Right cardiac atrium (tissue), 5 donors: ENCODE measurements at regions not wholly inside any gene's neighbourhood (a gene's known extent, or its start where the extent isn't known, plus 50 kb on each side); places are given as distances from the start of the nearest gene placed in this dataset.
"Not testable (repeated sequence)": the region's sequence is repeated elsewhere in the genome, so short reads cannot be mapped to it uniquely, and the experiment has no call there.

Experiments used
- ATAC-seq, 2 donors: fragments of 200-7000 bp; cut with Tn5 transposase; one replicate each; pipeline versions ENCODE4 v1.8.0 to v1.9.1; 2020; ENCODE audit warnings: moderate library complexity in 2 of 2, mild to moderate bottlenecking in 1 of 2
- DNase-seq, 3 donors: peaks; one replicate each; pipeline ENCODE4 v3.0.0-alpha.2; 2020
- H3K27ac ChIP-seq: one replicate; pipeline ENCODE4 v1.5.1; 2013; ENCODE audit warnings: mild to moderate bottlenecking, low read length, control low read depth, moderate library complexity
- H3K27me3 ChIP-seq: one replicate; pipeline ENCODE4 v1.6.1; 2013; ENCODE audit not compliant: control insufficient read depth, insufficient read depth
- H3K4me1 ChIP-seq: one replicate; pipeline ENCODE4 v1.6.1; 2013; ENCODE audit warnings: low read length; ENCODE audit not compliant: control insufficient read depth, insufficient read depth
- H3K4me3 ChIP-seq: one replicate; pipeline ENCODE4 v1.5.1; 2013; ENCODE audit warnings: low read length, control low read depth
- H3K9me3 ChIP-seq: one replicate; pipeline ENCODE4 v1.6.1; 2013; ENCODE audit warnings: low read length; ENCODE audit not compliant: control insufficient read depth
- WGBS: extraction: QIAGEN DNeasy Blood & Tissue Kit; methylation state at CpG from one replicate; pipeline ENCODE4 v1.1.7; 2013; 5-methylcytosine and 5-hydroxymethylcytosine counted together
- intact Hi-C, 4 donors: fragments of 100-400 bp; cut with DNase I; formaldehyde crosslinking; loops; one replicate each; pipeline versions ENCODE4 v1.11.0 to v1.14.0; 2022 to 2023
- donor health status: healthy with polysubstance abuse.
- donor health status: DM: no; HTN: yes; CAD: no.
- donor health status: DM: no; HTN: no; CAD: no.
- donor health status: DM: no; HTN: yes; CAD: no; lungs with severe emphysema.
- donor health status: DM: yes; HTN: yes; CAD: no.

DNA sequence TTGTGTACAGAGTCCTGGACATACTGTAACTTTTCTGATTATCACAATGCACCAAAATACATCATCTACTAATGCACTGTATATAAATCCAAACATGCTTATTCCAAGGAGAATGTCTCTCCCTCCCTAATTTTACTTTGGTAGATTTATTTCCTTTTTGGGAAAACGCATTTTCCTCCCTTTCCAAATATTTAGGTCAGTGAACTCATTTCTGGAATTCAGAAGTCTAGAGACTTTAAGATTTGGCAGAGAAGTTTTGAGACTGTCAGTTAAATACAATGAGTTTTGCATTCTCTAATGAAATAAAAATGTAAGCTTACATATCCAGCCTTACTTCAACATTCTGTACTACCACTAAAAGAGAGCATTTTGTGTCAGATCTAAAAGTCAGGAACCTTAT, 165.8 kb upstream of the EDNRB start:
- DNase-seq (no peak), ATAC-seq (no peak)
- no peak overlapping the region for H3K27ac ChIP-seq
- no peaks in the 10 kb centered on the region for H3K27me3 ChIP-seq
- 46% methylated on average over 1 of the region's 1 CpG for WGBS
- intact Hi-C loops: no loop called here
- H3K4me1 ChIP-seq: no peaks in the 10 kb centered on the region
- H3K4me3 ChIP-seq: no peak overlapping the region
- no peaks in the 10 kb centered on the region for H3K9me3 ChIP-seq

DNA sequence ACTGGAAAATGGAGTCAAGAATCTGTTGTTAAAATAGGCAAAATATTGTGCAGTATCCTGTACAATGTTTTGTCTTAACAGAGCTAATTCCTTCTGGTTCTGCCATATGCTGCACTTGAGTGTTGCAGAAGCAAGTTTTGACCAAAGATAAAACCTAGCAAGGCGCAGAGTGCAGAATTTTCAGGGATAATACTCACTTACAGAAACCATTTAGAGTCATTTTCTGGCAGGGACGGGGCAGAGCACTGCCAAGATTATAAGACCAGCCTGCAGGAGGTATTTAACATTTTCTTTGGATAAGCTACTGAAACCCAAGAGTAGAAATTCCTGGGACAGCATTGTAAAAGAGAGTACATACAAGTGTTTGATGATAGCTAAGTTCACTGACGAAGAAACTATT, 159.5 kb upstream of the EDNRB start:
- DNase-seq (peak in 1 of 3 donors; percentile 54), ATAC-seq (no peak)
- Histone ChIP-seq H3K27ac (no peak overlapping the region), H3K9me3 (no peaks in the 10 kb centered on the region), H3K4me3 (no peak overlapping the region), H3K4me1 (no peaks in the 10 kb centered on the region), H3K27me3 (no peaks in the 10 kb centered on the region)
- 74% methylated on average over 3 of the region's 3 CpGs for WGBS
- intact Hi-C loops: no loop called here

DNA sequence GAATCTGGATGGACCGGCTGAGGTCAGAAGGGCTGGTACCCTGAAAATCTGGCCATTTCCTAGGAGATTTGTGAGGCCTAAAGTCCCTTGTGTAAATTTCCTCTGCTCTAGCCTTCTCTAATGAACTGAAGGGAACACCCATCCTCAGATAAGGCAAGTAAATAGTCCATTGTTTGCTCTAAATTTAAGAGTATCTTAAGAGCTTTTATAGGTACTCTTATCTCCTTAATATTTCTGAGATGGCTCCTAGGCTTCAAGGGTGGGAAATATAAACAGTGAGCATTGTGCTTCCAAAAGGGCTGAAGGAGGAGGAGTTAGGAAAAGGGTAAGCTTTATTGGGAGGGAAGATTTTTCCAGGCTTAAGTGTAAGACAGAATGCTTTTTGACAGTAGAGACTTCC, 148.7 kb upstream of the EDNRB start:
- Histone ChIP-seq H3K4me1 (no peaks in the 10 kb centered on the region), H3K27me3 (no peaks in the 10 kb centered on the region), H3K4me3 (no peak overlapping the region), H3K9me3 (no peaks in the 10 kb centered on the region), H3K27ac (no peak overlapping the region)
- 84% methylated on average over 1 of the region's 1 CpG for WGBS
- intact Hi-C loops: no loop called here
- no peak for DNase-seq
- peak; percentile 57 to 96 for ATAC-seq

DNA sequence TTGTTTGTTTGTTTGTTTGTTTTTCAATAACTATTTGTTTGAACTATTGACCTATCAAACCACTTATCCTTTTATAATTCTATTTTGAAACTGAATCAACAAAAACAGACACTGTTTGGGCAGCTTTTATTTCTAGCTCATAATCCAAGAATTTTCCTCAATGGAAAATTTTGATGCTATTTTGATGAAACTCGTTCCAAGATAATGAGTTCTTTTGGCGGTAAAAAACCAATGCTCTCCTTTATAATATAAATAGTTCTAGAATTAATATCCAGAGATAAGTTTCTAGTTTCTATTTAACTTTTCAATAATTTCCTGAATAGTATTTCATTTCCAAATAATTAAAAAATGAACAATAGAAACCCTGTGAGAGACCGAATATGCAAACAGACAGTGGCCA, 146.5 kb upstream of the EDNRB start:
- no peaks in the 10 kb centered on the region for H3K9me3 ChIP-seq
- H3K4me3 ChIP-seq: no peak overlapping the region
- DNase-seq (no peak), ATAC-seq (no peak)
- WGBS: 54% methylated on average over 3 of the region's 3 CpGs
- no peaks in the 10 kb centered on the region for H3K4me1 ChIP-seq
- H3K27ac ChIP-seq: no peak overlapping the region
- H3K27me3 ChIP-seq: no peaks in the 10 kb centered on the region
- intact Hi-C loops: no loop called here

DNA sequence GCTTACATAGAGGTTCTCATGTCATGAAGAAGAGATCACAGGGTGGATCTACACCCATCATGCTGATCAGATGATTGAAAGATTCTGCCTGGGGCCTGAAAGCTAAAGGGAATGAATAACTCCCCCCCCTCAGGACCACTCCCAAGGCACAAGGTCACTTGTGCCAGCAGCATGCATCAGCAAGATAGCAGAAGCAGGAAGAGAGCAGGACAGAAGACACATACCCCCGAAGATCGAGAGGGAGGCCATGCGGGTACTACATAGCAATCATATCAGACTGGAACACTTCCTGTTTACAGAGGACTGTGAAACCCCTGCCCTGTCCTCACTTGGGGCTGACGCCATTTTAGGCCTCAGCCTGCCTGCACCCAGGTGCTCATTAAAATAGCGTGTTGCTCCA, 143.2 kb upstream of the EDNRB start:
- H3K27me3 ChIP-seq: no peaks in the 10 kb centered on the region
- no peak overlapping the region for H3K27ac ChIP-seq
- no peak overlapping the region for H3K4me3 ChIP-seq
- no peak for DNase-seq
- no peak for ATAC-seq
- intact Hi-C loops: no loop called here
- 84% methylated on average over 5 of the region's 5 CpGs for WGBS
- no peaks in the 10 kb centered on the region for H3K9me3 ChIP-seq
- H3K4me1 ChIP-seq: no peaks in the 10 kb centered on the region

DNA sequence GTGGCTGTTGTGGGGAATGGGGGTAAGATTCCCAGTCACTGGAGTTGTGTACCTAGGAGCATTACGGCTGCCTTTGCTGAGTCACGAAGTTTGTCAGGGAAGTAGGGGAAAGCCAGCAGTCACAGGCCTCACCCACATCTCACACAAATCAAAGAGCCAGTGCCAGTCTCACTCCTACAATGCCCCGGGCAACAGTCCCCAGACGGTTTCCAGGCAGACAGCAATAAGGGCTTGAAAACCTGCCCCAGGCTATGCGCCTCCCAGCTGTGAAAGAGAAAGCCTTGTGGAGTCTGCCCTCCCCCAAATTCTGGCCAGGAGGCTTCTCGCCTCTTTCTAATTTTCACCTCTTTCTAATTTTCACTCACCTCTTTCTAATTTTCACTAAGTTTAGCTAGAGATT, 142.3 kb upstream of the EDNRB start:
- whole genome bisulfite sequencing: 93% methylated on average over 6 of the region's 6 CpGs
- Histone ChIP-seq H3K9me3 (no peaks in the 10 kb centered on the region), H3K27me3 (no peaks in the 10 kb centered on the region), H3K4me3 (no peak overlapping the region), H3K4me1 (no peaks in the 10 kb centered on the region), H3K27ac (no peak overlapping the region)
- intact Hi-C loops: no loop called here
- no peak for DNase-seq
- ATAC-seq: no peak

DNA sequence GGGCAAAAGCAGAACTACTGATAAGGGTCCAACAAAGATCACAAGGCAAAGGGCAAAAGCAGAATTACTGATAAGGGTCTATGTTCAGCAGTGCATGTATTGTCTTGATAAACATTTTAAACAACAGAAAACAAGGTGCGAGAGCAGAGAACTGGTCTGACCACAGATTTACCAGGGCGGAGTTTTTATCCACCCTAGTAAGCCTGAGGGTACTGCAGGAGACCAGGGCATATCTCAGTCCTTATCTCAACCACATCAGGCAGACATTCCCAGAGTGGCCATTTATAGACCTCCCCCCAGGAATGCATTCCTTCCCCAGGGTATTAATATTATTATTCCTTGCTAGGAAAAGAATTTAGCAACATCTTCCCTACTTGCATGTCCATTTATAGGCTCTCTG, 138.2 kb upstream of the EDNRB start:
- H3K27me3 ChIP-seq, DNase-seq, H3K9me3 ChIP-seq, ATAC-seq, H3K4me3 ChIP-seq, intact Hi-C loops, H3K27ac ChIP-seq, H3K4me1 ChIP-seq: not testable (repeated sequence)
- 94% methylated on average over 2 of the region's 2 CpGs for WGBS

DNA sequence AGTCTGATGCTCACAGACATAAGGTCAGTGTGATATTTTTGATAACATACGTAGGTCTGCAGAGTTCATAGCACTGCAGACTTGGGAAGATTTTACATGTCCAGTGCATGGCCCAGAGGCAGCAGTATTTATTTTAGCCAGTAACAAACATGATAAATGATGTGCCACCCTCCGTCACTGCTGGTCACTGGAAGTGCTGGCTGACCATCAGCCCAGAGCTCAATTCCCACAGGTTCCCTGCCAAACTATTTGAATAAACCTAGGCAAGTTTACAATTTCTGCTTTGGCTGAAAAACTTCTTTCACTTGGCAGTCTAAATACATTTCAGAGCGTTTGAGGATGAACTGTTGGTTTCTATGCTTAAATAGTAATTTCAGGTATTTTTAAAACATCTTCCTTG, 135.5 kb upstream of the EDNRB start:
- Histone ChIP-seq H3K27ac (no peak overlapping the region), H3K4me1 (no peaks in the 10 kb centered on the region), H3K27me3 (no peaks in the 10 kb centered on the region), H3K9me3 (no peaks in the 10 kb centered on the region), H3K4me3 (no peak overlapping the region)
- 43% methylated on average over 3 of the region's 3 CpGs for WGBS
- peak; percentile 62 to 80 for ATAC-seq
- intact Hi-C loops: no loop called here
- DNase-seq: peak; percentile 24 to 76 (median 52)

DNA sequence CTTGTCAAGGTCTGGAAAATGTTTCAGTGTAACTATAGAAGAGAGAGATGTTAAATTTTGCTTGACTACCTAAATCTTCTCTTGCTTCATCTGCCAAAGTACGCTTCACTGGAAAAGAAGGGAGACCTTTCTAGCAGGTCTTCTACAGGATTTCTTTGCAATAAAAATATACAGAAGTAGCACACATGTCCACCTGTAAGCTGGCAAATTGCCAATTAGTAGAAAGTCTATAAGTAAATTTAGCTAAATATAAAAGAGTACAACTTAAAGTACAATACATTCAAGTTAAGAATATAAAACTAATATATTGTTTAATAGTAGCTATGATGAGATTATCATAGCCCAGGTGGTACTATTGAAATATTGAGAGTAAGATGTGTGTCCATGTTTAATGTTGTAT, 128.5 kb upstream of the EDNRB start:
- no peak for DNase-seq
- Histone ChIP-seq H3K9me3 (no peaks in the 10 kb centered on the region), H3K27me3 (no peaks in the 10 kb centered on the region), H3K4me1 (no peaks in the 10 kb centered on the region), H3K4me3 (no peak overlapping the region), H3K27ac (no peak overlapping the region)
- no peak for ATAC-seq
- 96% methylated on average over 1 of the region's 1 CpG for WGBS
- intact Hi-C loops: no loop called here

DNA sequence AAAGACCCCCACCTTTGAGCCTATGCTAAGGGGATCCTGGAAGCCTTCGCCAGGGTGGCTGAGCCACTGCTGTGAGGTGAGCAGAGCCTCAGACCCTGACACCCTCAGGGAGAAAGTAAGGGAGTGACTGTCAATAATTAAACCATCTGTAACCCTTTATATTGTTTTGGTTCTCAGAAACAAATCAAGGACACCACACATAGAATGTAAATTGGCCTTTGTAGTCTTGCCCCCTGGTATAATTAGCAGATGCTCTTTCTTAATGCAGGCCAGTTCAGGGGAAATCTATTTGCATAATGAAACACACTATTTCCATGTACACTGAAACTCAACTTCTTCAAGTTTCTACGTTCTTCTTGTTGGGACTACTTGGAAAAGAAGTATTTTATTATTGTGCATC, 127.7 kb upstream of the EDNRB start:
- Histone ChIP-seq H3K4me1 (no peaks in the 10 kb centered on the region), H3K27me3 (no peaks in the 10 kb centered on the region), H3K9me3 (no peaks in the 10 kb centered on the region), H3K27ac (no peak overlapping the region), H3K4me3 (no peak overlapping the region)
- intact Hi-C loops: no loop called here
- ATAC-seq (no peak), DNase-seq (no peak)
- 32% methylated on average over 2 of the region's 2 CpGs for WGBS

DNA sequence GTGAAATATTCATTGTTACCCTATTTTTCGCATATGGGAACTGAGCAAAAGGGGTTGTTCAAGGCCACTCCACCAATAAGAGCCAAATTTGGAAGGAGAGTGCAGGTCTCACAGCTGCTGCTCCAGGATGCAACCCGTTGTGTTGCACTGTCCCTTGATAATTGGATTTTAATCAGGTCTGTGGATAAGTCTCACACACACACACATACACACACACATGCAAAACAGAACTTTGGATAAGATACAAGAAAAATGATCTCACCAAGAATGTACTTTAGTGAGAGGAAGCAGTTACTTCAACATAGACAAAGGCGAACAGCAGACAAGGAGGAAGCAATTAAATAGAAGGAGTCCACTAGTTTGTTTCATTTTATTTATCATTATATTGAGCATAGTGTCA, 127.3 kb upstream of the EDNRB start:
- Histone ChIP-seq H3K27ac (no peak overlapping the region), H3K27me3 (no peaks in the 10 kb centered on the region), H3K4me3 (no peak overlapping the region), H3K9me3 (no peaks in the 10 kb centered on the region), H3K4me1 (no peaks in the 10 kb centered on the region)
- DNase-seq (no peak), ATAC-seq (peak in 1 of 2 donors; percentile 57)
- intact Hi-C loops: no loop called here
- 34% methylated on average over 3 of the region's 3 CpGs for WGBS

DNA sequence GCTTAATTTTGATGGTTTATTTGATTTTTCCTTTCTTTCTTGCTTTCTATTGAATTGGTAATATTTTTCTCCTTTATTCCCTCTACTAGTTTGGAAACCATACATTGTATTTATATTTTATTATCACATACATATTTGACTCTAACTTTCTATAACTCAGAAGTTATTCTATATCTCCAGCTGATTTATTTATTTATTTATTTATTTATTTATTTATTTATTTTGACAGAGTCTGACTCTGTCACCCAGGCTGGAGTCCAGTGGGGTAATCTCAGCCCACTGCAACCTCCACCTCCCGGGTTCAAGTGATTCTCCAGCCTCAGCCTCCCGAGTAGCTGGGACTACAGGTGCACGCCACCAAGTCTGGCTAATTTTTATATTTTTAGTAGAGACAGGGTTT, 122.7 kb upstream of the EDNRB start:
- H3K27ac ChIP-seq, H3K4me3 ChIP-seq, H3K27me3 ChIP-seq, ATAC-seq, DNase-seq, intact Hi-C loops, H3K9me3 ChIP-seq, H3K4me1 ChIP-seq: not testable (repeated sequence)
- 98% methylated on average over 3 of the region's 3 CpGs for WGBS
